ENCODE measurements at regions not wholly inside any gene's neighbourhood (a gene's known extent, or its start where the extent isn't known, plus 50 kb on each side); places are given as distances from the start of the nearest gene placed in this dataset.

- Mint-ChIP-seq H3K4me3 (ENCODE audit: unreplicated experiment) (no peak overlapping the region), H3K27ac (ENCODE audit: unreplicated experiment) (no peak overlapping the region), H3K9me3 (ENCODE audit: unreplicated experiment) (no peaks in the 10 kb centered on the region), H3K4me1 (ENCODE audit: low read depth, unreplicated experiment) (no peaks in the 10 kb centered on the region), H3K36me3 (ENCODE audit: insufficient read depth, unreplicated experiment) (no peaks in the 10 kb centered on the region), H3K27me3 (ENCODE audit: insufficient read depth, unreplicated experiment) (no peaks in the 10 kb centered on the region)
- no TSS peak for BruUV-seq (replicated peaks)
- no peak for TF ChIP-seq CTCF (IDR thresholded peaks at IDR 0.05; ENCODE audit: insufficient read depth in 1 of 2, low read depth in 1 of 2, low read length in 1 of 2, severe bottlenecking in 1 of 2, unreplicated experiment in 1 of 2)
- no peaks in the 10 kb centered on the region for H3K4me1 ChIP-seq
- H3K4me3 ChIP-seq (ENCODE audit: low read depth, low read length): no peak overlapping the region
- no peaks in the 10 kb centered on the region for H3K36me3 ChIP-seq (ENCODE audit: control insufficient read depth, insufficient read depth, low read length)
- ChIA-PET POLR2A (no interaction called here), CTCF (no interaction called here)
- no peaks in the 10 kb centered on the region for H3K27me3 ChIP-seq (replicated peaks; ENCODE audit: control insufficient read depth, insufficient read depth, low read length)
- DNase-seq: no peak
- intact Hi-C loops (cut with micrococcal nuclease; ENCODE audit: unreplicated experiment): loop anchor here (5.0 to 10.0 kb wide), 2 partner anchors 54 to 616 kb away; no protein-coding TSS in a partner anchor
- H3K9me3 ChIP-seq: no peaks in the 10 kb centered on the region
Measured at GRCh38 chr3:159881208-159881607, 107.4 kb upstream of the IL12A start.

DNA sequence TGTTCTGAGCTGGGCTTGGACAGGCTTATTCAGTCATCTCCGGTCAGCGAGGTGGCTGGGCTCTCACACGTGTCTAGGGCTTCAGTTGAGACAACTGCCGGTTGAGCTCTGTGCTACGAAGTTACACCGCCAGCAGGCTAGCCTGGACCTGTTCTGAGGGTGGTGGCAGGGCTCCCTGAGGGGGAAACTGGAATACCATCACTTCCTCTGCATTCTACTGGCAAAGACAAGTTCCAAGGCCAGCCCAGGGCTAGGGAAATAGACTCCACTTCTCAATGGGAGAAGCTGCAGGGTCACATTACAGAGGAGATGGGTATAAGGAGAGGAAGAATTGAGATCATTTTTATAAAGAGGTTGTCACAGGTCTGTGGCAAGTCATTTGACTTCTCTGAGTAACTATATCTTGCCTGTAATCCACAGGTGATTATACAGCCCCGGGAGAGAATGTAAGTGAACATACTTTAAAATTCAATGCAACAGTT, 106.8 kb upstream of the IL12A start:
- Histone ChIP-seq H3K27me3 (replicated peaks; ENCODE audit: control insufficient read depth, insufficient read depth, low read length) (no peaks in the 10 kb centered on the region), H3K4me1 (no peaks in the 10 kb centered on the region), H3K36me3 (ENCODE audit: control insufficient read depth, insufficient read depth, low read length) (no peaks in the 10 kb centered on the region), H3K9me3 (no peaks in the 10 kb centered on the region), H3K4me3 (ENCODE audit: low read depth, low read length) (no peak overlapping the region)
- Mint-ChIP-seq H3K9me3 (ENCODE audit: unreplicated experiment) (no peaks in the 10 kb centered on the region), H3K4me3 (ENCODE audit: unreplicated experiment) (no peak overlapping the region), H3K4me1 (ENCODE audit: low read depth, unreplicated experiment) (no peaks in the 10 kb centered on the region), H3K27me3 (ENCODE audit: insufficient read depth, unreplicated experiment) (no peaks in the 10 kb centered on the region), H3K36me3 (ENCODE audit: insufficient read depth, unreplicated experiment) (peaks cover 6% of the 10 kb centered on the region), H3K27ac (ENCODE audit: unreplicated experiment) (no peak overlapping the region)
- intact Hi-C loops (cut with micrococcal nuclease; ENCODE audit: unreplicated experiment): loop anchor here (5.0 to 10.0 kb wide), 2 partner anchors 55 to 617 kb away; no protein-coding TSS in a partner anchor
- TF ChIP-seq CTCF (IDR thresholded peaks at IDR 0.05; ENCODE audit: insufficient read depth in 1 of 2, low read depth in 1 of 2, low read length in 1 of 2, severe bottlenecking in 1 of 2, unreplicated experiment in 1 of 2): no peak
- BruUV-seq (replicated peaks): no TSS peak
- DNase-seq: peak in 1 of 2 experiments; percentile 36
- ChIA-PET POLR2A (interaction anchor here (0.5 kb wide), 1 partner anchor 77 kb away, joined by 3 read pairs; no protein-coding TSS in a partner anchor), CTCF (no interaction called here)

GRCh38 chr3:159882367-159882766, 106.3 kb upstream of the IL12A start:
- no peaks in the 10 kb centered on the region for H3K9me3 ChIP-seq
- no peak overlapping the region for H3K27ac Mint-ChIP-seq (ENCODE audit: unreplicated experiment)
- no TSS peak for BruUV-seq (replicated peaks)
- no peaks in the 10 kb centered on the region for H3K4me1 ChIP-seq
- intact Hi-C loops (cut with micrococcal nuclease; ENCODE audit: unreplicated experiment): loop anchor here (5.0 to 10.0 kb wide), 2 partner anchors 55 to 618 kb away; no protein-coding TSS in a partner anchor
- TF ChIP-seq CTCF (IDR thresholded peaks at IDR 0.05; ENCODE audit: insufficient read depth in 1 of 2, low read depth in 1 of 2, low read length in 1 of 2, severe bottlenecking in 1 of 2, unreplicated experiment in 1 of 2): no peak
- POLR2A ChIA-PET: interaction anchor here (0.5 kb wide), 1 partner anchor 77 kb away, joined by 3 read pairs; no protein-coding TSS in a partner anchor
- CTCF ChIA-PET: no interaction called here
- no peak overlapping the region for H3K4me3 ChIP-seq (ENCODE audit: low read depth, low read length)
- H3K4me3 Mint-ChIP-seq (ENCODE audit: unreplicated experiment): no peak overlapping the region
- H3K36me3 ChIP-seq (ENCODE audit: control insufficient read depth, insufficient read depth, low read length): no peaks in the 10 kb centered on the region
- no peak for DNase-seq
- H3K4me1 Mint-ChIP-seq (ENCODE audit: low read depth, unreplicated experiment): no peaks in the 10 kb centered on the region
- H3K27me3 Mint-ChIP-seq (ENCODE audit: insufficient read depth, unreplicated experiment): no peaks in the 10 kb centered on the region
- H3K9me3 Mint-ChIP-seq (ENCODE audit: unreplicated experiment): no peaks in the 10 kb centered on the region
- H3K36me3 Mint-ChIP-seq (ENCODE audit: insufficient read depth, unreplicated experiment): peaks cover 7% of the 10 kb centered on the region
- H3K27me3 ChIP-seq (replicated peaks; ENCODE audit: control insufficient read depth, insufficient read depth, low read length): no peaks in the 10 kb centered on the region
